ENCODE measurements at regions not wholly inside any gene's neighbourhood (a gene's known extent, or its start where the extent isn't known, plus 50 kb on each side); places are given as distances from the start of the nearest gene placed in this dataset.

GRCh38 chr2:59583173-59583765, 970.2 kb downstream of the BCL11A start:
- H3K27ac ChIP-seq (ENCODE audit: low read depth, low read length): no peak overlapping the region
- H3K27me3 ChIP-seq (ENCODE audit: control insufficient read depth in 3 of 3, insufficient read depth in 3 of 3, low read length in 3 of 3): peaks cover 0 to 3% (median 0%) of the 10 kb centered on the region in 3 donors
- H3K9ac ChIP-seq (ENCODE audit: low read depth in 1 of 3, low read length in 3 of 3): no peak overlapping the region
- no peaks in the 10 kb centered on the region for H3K36me3 ChIP-seq (ENCODE audit: control insufficient read depth in 3 of 3, insufficient read depth in 3 of 3, low read length in 3 of 3)
- no peak overlapping the region for H3K4me3 ChIP-seq (ENCODE audit: low read length in 3 of 3)
- no peaks in the 10 kb centered on the region for H3K4me1 ChIP-seq (ENCODE audit: control insufficient read depth in 3 of 3, insufficient read depth in 3 of 3, low read length in 3 of 3)
- no peaks in the 10 kb centered on the region for H3K9me3 ChIP-seq (ENCODE audit: control insufficient read depth in 3 of 3, low read length in 3 of 3)

- H3K4me3 ChIP-seq (ENCODE audit: low read length in 3 of 3): no peak overlapping the region
- no peak overlapping the region for H3K9ac ChIP-seq (ENCODE audit: low read depth in 1 of 3, low read length in 3 of 3)
- no peaks in the 10 kb centered on the region for H3K36me3 ChIP-seq (ENCODE audit: control insufficient read depth in 3 of 3, insufficient read depth in 3 of 3, low read length in 3 of 3)
- no peaks in the 10 kb centered on the region for H3K4me1 ChIP-seq (ENCODE audit: control insufficient read depth in 3 of 3, insufficient read depth in 3 of 3, low read length in 3 of 3)
- no peaks in the 10 kb centered on the region for H3K27me3 ChIP-seq (ENCODE audit: control insufficient read depth in 3 of 3, insufficient read depth in 3 of 3, low read length in 3 of 3)
- no peaks in the 10 kb centered on the region for H3K9me3 ChIP-seq (ENCODE audit: control insufficient read depth in 3 of 3, low read length in 3 of 3)
- H3K27ac ChIP-seq (ENCODE audit: low read depth, low read length): no peak overlapping the region
Observed at GRCh38 chr2:59578349-59578748, 975.1 kb downstream of the BCL11A start.

GRCh38 chr2:59575191-59575590, 978.3 kb downstream of the BCL11A start:
- Histone ChIP-seq H3K27ac (ENCODE audit: low read depth, low read length) (no peak overlapping the region), H3K4me1 (ENCODE audit: control insufficient read depth in 3 of 3, insufficient read depth in 3 of 3, low read length in 3 of 3) (no peaks in the 10 kb centered on the region), H3K36me3 (ENCODE audit: control insufficient read depth in 3 of 3, insufficient read depth in 3 of 3, low read length in 3 of 3) (no peaks in the 10 kb centered on the region), H3K27me3 (ENCODE audit: control insufficient read depth in 3 of 3, insufficient read depth in 3 of 3, low read length in 3 of 3) (no peaks in the 10 kb centered on the region), H3K4me3 (ENCODE audit: low read length in 3 of 3) (no peak overlapping the region), H3K9ac (ENCODE audit: low read depth in 1 of 3, low read length in 3 of 3) (no peak overlapping the region), H3K9me3 (ENCODE audit: control insufficient read depth in 3 of 3, low read length in 3 of 3) (no peaks in the 10 kb centered on the region)

GRCh38 chr2:59572227-59572626, 981.2 kb downstream of the BCL11A start:
- no peak overlapping the region for H3K4me3 ChIP-seq (ENCODE audit: low read length in 3 of 3)
- H3K27me3 ChIP-seq (ENCODE audit: control insufficient read depth in 3 of 3, insufficient read depth in 3 of 3, low read length in 3 of 3): peaks cover 0 to 2% (median 0%) of the 10 kb centered on the region in 3 donors
- H3K9ac ChIP-seq (ENCODE audit: low read depth in 1 of 3, low read length in 3 of 3): no peak overlapping the region
- no peaks in the 10 kb centered on the region for H3K36me3 ChIP-seq (ENCODE audit: control insufficient read depth in 3 of 3, insufficient read depth in 3 of 3, low read length in 3 of 3)
- H3K9me3 ChIP-seq (ENCODE audit: control insufficient read depth in 3 of 3, low read length in 3 of 3): no peaks in the 10 kb centered on the region
- peaks cover 0 to 2% (median 0%) of the 10 kb centered on the region in 3 donors for H3K4me1 ChIP-seq (ENCODE audit: control insufficient read depth in 3 of 3, insufficient read depth in 3 of 3, low read length in 3 of 3)
- H3K27ac ChIP-seq (ENCODE audit: low read depth, low read length): no peak overlapping the region

- Histone ChIP-seq H3K4me3 (ENCODE audit: low read length in 3 of 3) (no peak overlapping the region), H3K36me3 (ENCODE audit: control insufficient read depth in 3 of 3, insufficient read depth in 3 of 3, low read length in 3 of 3) (no peaks in the 10 kb centered on the region), H3K27ac (ENCODE audit: low read depth, low read length) (no peak overlapping the region)
Observed at GRCh38 chr2:59570818-59571217, 982.6 kb downstream of the BCL11A start.

GRCh38 chr2:59569124-59569523, 984.3 kb downstream of the BCL11A start:
- Histone ChIP-seq H3K27ac (ENCODE audit: low read depth, low read length) (no peak overlapping the region), H3K4me1 (ENCODE audit: control insufficient read depth in 3 of 3, insufficient read depth in 3 of 3, low read length in 3 of 3) (peaks cover 0 to 4% (median 0%) of the 10 kb centered on the region in 3 donors), H3K9ac (ENCODE audit: low read depth in 1 of 3, low read length in 3 of 3) (no peak overlapping the region), H3K4me3 (ENCODE audit: low read length in 3 of 3) (no peak overlapping the region), H3K36me3 (ENCODE audit: control insufficient read depth in 3 of 3, insufficient read depth in 3 of 3, low read length in 3 of 3) (no peaks in the 10 kb centered on the region), H3K9me3 (ENCODE audit: control insufficient read depth in 3 of 3, low read length in 3 of 3) (no peaks in the 10 kb centered on the region), H3K27me3 (ENCODE audit: control insufficient read depth in 3 of 3, insufficient read depth in 3 of 3, low read length in 3 of 3) (peaks cover 0 to 2% (median 0%) of the 10 kb centered on the region in 3 donors)

More at GRCh38 chr2:59570818-59571217, 982.6 kb downstream of the BCL11A start:
- H3K4me1 ChIP-seq (ENCODE audit: control insufficient read depth in 3 of 3, insufficient read depth in 3 of 3, low read length in 3 of 3): peaks cover 0 to 4% (median 0%) of the 10 kb centered on the region in 3 donors
- H3K27me3 ChIP-seq (ENCODE audit: control insufficient read depth in 3 of 3, insufficient read depth in 3 of 3, low read length in 3 of 3): peaks cover 0 to 2% (median 0%) of the 10 kb centered on the region in 3 donors
- H3K9ac ChIP-seq (ENCODE audit: low read depth in 1 of 3, low read length in 3 of 3): no peak overlapping the region
- H3K9me3 ChIP-seq (ENCODE audit: control insufficient read depth in 3 of 3, low read length in 3 of 3): no peaks in the 10 kb centered on the region

- Histone ChIP-seq H3K9me3 (ENCODE audit: control insufficient read depth in 3 of 3, low read length in 3 of 3) (no peaks in the 10 kb centered on the region), H3K9ac (ENCODE audit: low read depth in 1 of 3, low read length in 3 of 3) (no peak overlapping the region), H3K4me3 (ENCODE audit: low read length in 3 of 3) (no peak overlapping the region), H3K27ac (ENCODE audit: low read depth, low read length) (no peak overlapping the region), H3K4me1 (ENCODE audit: control insufficient read depth in 3 of 3, insufficient read depth in 3 of 3, low read length in 3 of 3) (peaks cover 0 to 4% (median 0%) of the 10 kb centered on the region in 3 donors), H3K36me3 (ENCODE audit: control insufficient read depth in 3 of 3, insufficient read depth in 3 of 3, low read length in 3 of 3) (no peaks in the 10 kb centered on the region), H3K27me3 (ENCODE audit: control insufficient read depth in 3 of 3, insufficient read depth in 3 of 3, low read length in 3 of 3) (peaks cover 0 to 2% (median 0%) of the 10 kb centered on the region in 3 donors)
Observed at GRCh38 chr2:59568461-59568860, 985.0 kb downstream of the BCL11A start.

- no peak overlapping the region for H3K9ac ChIP-seq (ENCODE audit: low read depth in 1 of 3, low read length in 3 of 3)
- H3K27me3 ChIP-seq (ENCODE audit: control insufficient read depth in 3 of 3, insufficient read depth in 3 of 3, low read length in 3 of 3): peaks cover 0 to 2% (median 0%) of the 10 kb centered on the region in 3 donors
- H3K36me3 ChIP-seq (ENCODE audit: control insufficient read depth in 3 of 3, insufficient read depth in 3 of 3, low read length in 3 of 3): no peaks in the 10 kb centered on the region
- peaks cover 0 to 4% (median 0%) of the 10 kb centered on the region in 3 donors for H3K4me1 ChIP-seq (ENCODE audit: control insufficient read depth in 3 of 3, insufficient read depth in 3 of 3, low read length in 3 of 3)
- no peak overlapping the region for H3K4me3 ChIP-seq (ENCODE audit: low read length in 3 of 3)
- no peaks in the 10 kb centered on the region for H3K9me3 ChIP-seq (ENCODE audit: control insufficient read depth in 3 of 3, low read length in 3 of 3)
- H3K27ac ChIP-seq (ENCODE audit: low read depth, low read length): no peak overlapping the region
Observed at GRCh38 chr2:59567151-59567550, 986.3 kb downstream of the BCL11A start.

GRCh38 chr2:59566739-59567138, 986.7 kb downstream of the BCL11A start:
- Histone ChIP-seq H3K27me3 (ENCODE audit: control insufficient read depth in 3 of 3, insufficient read depth in 3 of 3, low read length in 3 of 3) (peaks cover 0 to 2% (median 0%) of the 10 kb centered on the region in 3 donors), H3K9me3 (ENCODE audit: control insufficient read depth in 3 of 3, low read length in 3 of 3) (no peaks in the 10 kb centered on the region), H3K4me3 (ENCODE audit: low read length in 3 of 3) (no peak overlapping the region), H3K27ac (ENCODE audit: low read depth, low read length) (no peak overlapping the region), H3K9ac (ENCODE audit: low read depth in 1 of 3, low read length in 3 of 3) (no peak overlapping the region), H3K36me3 (ENCODE audit: control insufficient read depth in 3 of 3, insufficient read depth in 3 of 3, low read length in 3 of 3) (no peaks in the 10 kb centered on the region), H3K4me1 (ENCODE audit: control insufficient read depth in 3 of 3, insufficient read depth in 3 of 3, low read length in 3 of 3) (peaks cover 0 to 4% (median 0%) of the 10 kb centered on the region in 3 donors)

- no peak overlapping the region for H3K27ac ChIP-seq (ENCODE audit: low read depth, low read length)
- no peak overlapping the region for H3K9ac ChIP-seq (ENCODE audit: low read depth in 1 of 3, low read length in 3 of 3)
- no peaks in the 10 kb centered on the region for H3K36me3 ChIP-seq (ENCODE audit: control insufficient read depth in 3 of 3, insufficient read depth in 3 of 3, low read length in 3 of 3)
- no peak overlapping the region for H3K4me3 ChIP-seq (ENCODE audit: low read length in 3 of 3)
- no peaks in the 10 kb centered on the region for H3K4me1 ChIP-seq (ENCODE audit: control insufficient read depth in 3 of 3, insufficient read depth in 3 of 3, low read length in 3 of 3)
- no peaks in the 10 kb centered on the region for H3K9me3 ChIP-seq (ENCODE audit: control insufficient read depth in 3 of 3, low read length in 3 of 3)
- no peaks in the 10 kb centered on the region for H3K27me3 ChIP-seq (ENCODE audit: control insufficient read depth in 3 of 3, insufficient read depth in 3 of 3, low read length in 3 of 3)
Observed at GRCh38 chr2:59561281-59561680, 992.2 kb downstream of the BCL11A start.

Data from skeletal muscle tissue (tissue), 3 donors.